IPS-NIHi7 (cell line): ENCODE measurements at regions not wholly inside any gene's neighbourhood (a gene's known extent, or its start where the extent isn't known, plus 50 kb on each side); places are given as distances from the start of the nearest gene placed in this dataset.
A peak's percentile ranks its signal among the peaks of the same experiment; 100 is the strongest.

Experiments
- DNase-seq: peaks from one replicate; pipeline ENCODE4 v3.0.0; 2012; ENCODE audit warnings: mixed read lengths; ENCODE audit errors: extremely low spot score

- DNase-seq: no peak
Measured at GRCh38 chrX:39669668-39670067, 428.1 kb downstream of the BCOR start.

- DNase-seq: no peak
Measured at GRCh38 chrX:39670281-39670680, 427.5 kb downstream of the BCOR start.

- no peak for DNase-seq
Measured at GRCh38 chrX:39672405-39672804, 425.4 kb downstream of the BCOR start.

- DNase-seq: no peak
Measured at GRCh38 chrX:39674490-39675161, 423.1 kb downstream of the BCOR start.

GRCh38 chrX:39675162-39675553, 422.6 kb downstream of the BCOR start:
- DNase-seq: no peak

GRCh38 chrX:39675619-39676018, 422.1 kb downstream of the BCOR start:
- no peak for DNase-seq

GRCh38 chrX:39676434-39676833, 421.3 kb downstream of the BCOR start:
- no peak for DNase-seq

GRCh38 chrX:39677585-39677977, 420.2 kb downstream of the BCOR start:
- no peak for DNase-seq

- no peak for DNase-seq
Measured at GRCh38 chrX:39677978-39678791, 419.6 kb downstream of the BCOR start.

GRCh38 chrX:39678914-39679313, 418.8 kb downstream of the BCOR start:
- DNase-seq: no peak

GRCh38 chrX:39679497-39680157, 418.1 kb downstream of the BCOR start:
- no peak for DNase-seq

GRCh38 chrX:39681885-39682284, 415.9 kb downstream of the BCOR start:
- no peak for DNase-seq

- DNase-seq: no peak
Measured at GRCh38 chrX:39682778-39683177, 415.0 kb downstream of the BCOR start.

GRCh38 chrX:39688219-39688575, 409.6 kb downstream of the BCOR start:
- no peak for DNase-seq

- DNase-seq: peak; percentile 73
Measured at GRCh38 chrX:39688576-39689375, 409.0 kb downstream of the BCOR start.

- peak; percentile 29 for DNase-seq
Measured at GRCh38 chrX:39689376-39690104, 408.2 kb downstream of the BCOR start.

- DNase-seq: no peak
Measured at GRCh38 chrX:39690541-39691415, 407.0 kb downstream of the BCOR start.

GRCh38 chrX:39691724-39692123, 406.0 kb downstream of the BCOR start:
- DNase-seq: no peak

GRCh38 chrX:39692796-39693195, 405.0 kb downstream of the BCOR start:
- no peak for DNase-seq

GRCh38 chrX:39693298-39693697, 404.5 kb downstream of the BCOR start:
- no peak for DNase-seq
